Fibroblast of lung (primary cell): ENCODE measurements at regions not wholly inside any gene's neighbourhood (a gene's known extent, or its start where the extent isn't known, plus 50 kb on each side); places are given as distances from the start of the nearest gene placed in this dataset.

ENCODE experiments used
- CTCF ChIP-seq, 2 donors: IDR thresholded peaks in 1 of 2; conservative IDR thresholded peaks in 1 of 2; 1 replicate in 1 of 2; 2 replicates in 1 of 2; pipeline ENCODE4 v1.5.1; 2011 to 2012; ENCODE audit warnings: low read length in 2 of 2, control low read depth in 1 of 2, inconsistent platforms in 1 of 2, low read depth in 1 of 2, mild to moderate bottlenecking in 1 of 2
- EZH2 ChIP-seq: IDR thresholded peaks from 2 replicates; pipeline ENCODE4 v1.5.1; 2012; ENCODE audit warnings: low read length, control low read depth, mild to moderate bottlenecking; ENCODE audit errors: missing control alignments

- TF ChIP-seq CTCF (conservative IDR thresholded peaks at IDR 0.05 in 1 of 2, IDR thresholded peaks at IDR 0.05 in 1 of 2; ENCODE audit: low read depth in 1 of 2, low read length in 2 of 2) (no peak), EZH2 (no peak)
These were observed 90.1 kb upstream of the RPL34 start for GRCh38 chr4:108529984-108530905.
